ENCODE measurements at regions not wholly inside any gene's neighbourhood (a gene's known extent, or its start where the extent isn't known, plus 50 kb on each side); places are given as distances from the start of the nearest gene placed in this dataset.

DNA sequence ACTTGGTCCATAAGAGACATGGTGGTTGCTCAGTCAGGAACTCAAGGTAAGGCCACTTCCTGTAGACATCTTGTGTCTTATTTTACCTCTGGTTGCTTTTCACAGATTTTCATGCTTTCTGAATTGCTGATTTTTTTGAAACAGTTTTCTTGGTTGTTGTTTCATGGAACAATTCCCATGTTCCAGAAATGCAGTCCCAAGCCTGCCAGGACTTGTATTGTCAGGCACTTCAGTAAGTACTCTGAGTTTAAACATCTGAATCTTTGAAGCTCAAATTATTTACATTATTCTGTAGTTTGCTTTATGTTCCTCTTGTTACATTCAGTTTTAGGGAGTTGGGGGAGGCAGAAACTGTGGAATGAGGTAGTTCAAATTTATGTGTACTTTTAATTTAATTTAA, 290.2 kb downstream of the DMRT2 start:
- no peaks in the 10 kb centered on the region for H3K27me3 ChIP-seq (ENCODE audit: control insufficient read depth, extremely low read depth, insufficient read depth, low read length)
- dilution Hi-C loops (cut with MboI; ENCODE audit: extremely low pct_ligation_motif_present, low sequenced_read_pairs) = no loop called here
- no peak overlapping the region for H3K4me3 ChIP-seq (ENCODE audit: control insufficient read depth in 2 of 3, extremely low read depth in 1 of 3, insufficient read depth in 2 of 3, low read depth in 1 of 3, low read length in 3 of 3)
- no peak for DNase-seq (ENCODE audit: low read depth, low spot score)
- no peak overlapping the region for H3K4me2 ChIP-seq (ENCODE audit: control insufficient read depth, extremely low read depth, insufficient read depth, low read depth, low read length)
- no peak for FAIRE-seq
- TF ChIP-seq EZH2 (IDR thresholded peaks at IDR 0.05; ENCODE audit: low read length) (no peak), CTCF (optimal IDR thresholded peaks at IDR 0.05 in 1 of 3, IDR thresholded peaks at IDR 0.05 in 1 of 3, conservative IDR thresholded peaks at IDR 0.05 in 1 of 3; ENCODE audit: extremely low read depth in 1 of 3, insufficient read depth in 2 of 3, low read length in 3 of 3) (no peak)
- H4K20me1 ChIP-seq (ENCODE audit: control insufficient read depth, extremely low read depth, insufficient read depth, low read length) = no peaks in the 10 kb centered on the region
- no peaks in the 10 kb centered on the region for H3K4me1 ChIP-seq (ENCODE audit: control insufficient read depth, extremely low read depth, insufficient read depth, low read length)
- H2AFZ ChIP-seq (ENCODE audit: control insufficient read depth, low read length) = no peak overlapping the region
- no peak overlapping the region for H3K9ac ChIP-seq (ENCODE audit: control insufficient read depth, extremely low read depth, insufficient read depth, low read length)
- no peaks in the 10 kb centered on the region for H3K9me3 ChIP-seq (ENCODE audit: control insufficient read depth, low read depth, low read length)
- H3K9me1 ChIP-seq (ENCODE audit: control insufficient read depth, extremely low read depth, insufficient read depth, low read length) = no peaks in the 10 kb centered on the region
- no peaks in the 10 kb centered on the region for H3K79me2 ChIP-seq (ENCODE audit: control insufficient read depth, insufficient read depth, low read length)
- H3K27ac ChIP-seq (ENCODE audit: control insufficient read depth, insufficient read depth, low read length) = no peak overlapping the region
- H3K36me3 ChIP-seq (ENCODE audit: control insufficient read depth in 2 of 2, extremely low read depth in 1 of 2, insufficient read depth in 2 of 2, low read length in 2 of 2) = no peaks in the 10 kb centered on the region

GRCh38 chr9:1353291-1353690, 303.1 kb downstream of the DMRT2 start:
- H3K9me1 ChIP-seq (ENCODE audit: control insufficient read depth, extremely low read depth, insufficient read depth, low read length) = no peaks in the 10 kb centered on the region
- DNase-seq (ENCODE audit: low read depth, low spot score) (no peak), FAIRE-seq (no peak)
- H4K20me1 ChIP-seq (ENCODE audit: control insufficient read depth, extremely low read depth, insufficient read depth, low read length) = no peaks in the 10 kb centered on the region
- H3K4me1 ChIP-seq (ENCODE audit: control insufficient read depth, extremely low read depth, insufficient read depth, low read length) = no peaks in the 10 kb centered on the region
- H3K27me3 ChIP-seq (ENCODE audit: control insufficient read depth, extremely low read depth, insufficient read depth, low read length) = no peaks in the 10 kb centered on the region
- no peak overlapping the region for H3K4me2 ChIP-seq (ENCODE audit: control insufficient read depth, extremely low read depth, insufficient read depth, low read depth, low read length)
- H2AFZ ChIP-seq (ENCODE audit: control insufficient read depth, low read length) = no peak overlapping the region
- no peak overlapping the region for H3K9ac ChIP-seq (ENCODE audit: control insufficient read depth, extremely low read depth, insufficient read depth, low read length)
- no peak for TF ChIP-seq EZH2 (IDR thresholded peaks at IDR 0.05; ENCODE audit: low read length)
- TF ChIP-seq CTCF (optimal IDR thresholded peaks at IDR 0.05 in 1 of 3, IDR thresholded peaks at IDR 0.05 in 1 of 3, conservative IDR thresholded peaks at IDR 0.05 in 1 of 3; ENCODE audit: extremely low read depth in 1 of 3, insufficient read depth in 2 of 3, low read length in 3 of 3) = no peak
- H3K4me3 ChIP-seq (ENCODE audit: control insufficient read depth in 2 of 3, extremely low read depth in 1 of 3, insufficient read depth in 2 of 3, low read depth in 1 of 3, low read length in 3 of 3) = no peak overlapping the region
- H3K27ac ChIP-seq (ENCODE audit: control insufficient read depth, insufficient read depth, low read length) = no peak overlapping the region
- H3K79me2 ChIP-seq (ENCODE audit: control insufficient read depth, insufficient read depth, low read length) = no peaks in the 10 kb centered on the region
- no peaks in the 10 kb centered on the region for H3K9me3 ChIP-seq (ENCODE audit: control insufficient read depth, low read depth, low read length)
- no peaks in the 10 kb centered on the region for H3K36me3 ChIP-seq (ENCODE audit: control insufficient read depth in 2 of 2, extremely low read depth in 1 of 2, insufficient read depth in 2 of 2, low read length in 2 of 2)
- dilution Hi-C loops (cut with MboI; ENCODE audit: extremely low pct_ligation_motif_present, low sequenced_read_pairs) = no loop called here
